ENCODE measurements at regions not wholly inside any gene's neighbourhood (a gene's known extent, or its start where the extent isn't known, plus 50 kb on each side); places are given as distances from the start of the nearest gene placed in this dataset.

- intact Hi-C loops (cut with DNase I), result no loop called here
- Histone ChIP-seq H3K4me3 (no peak overlapping the region), H3K9me3 (peaks cover 9% of the 10 kb centered on the region), H3K27me3 (ENCODE audit: low read depth) (no peaks in the 10 kb centered on the region), H3K27ac (no peak overlapping the region), H3K4me1 (no peaks in the 10 kb centered on the region), H3K36me3 (no peaks in the 10 kb centered on the region)
- DNase-seq (no peak), ATAC-seq (no peak)
- TF ChIP-seq CTCF (IDR thresholded peaks at IDR 0.05), result no peak
These were observed 137.9 kb downstream of the METTL4 start for GRCh38 chr18:2433366-2433765.

GRCh38 chr18:2441544-2441943 lies 129.8 kb downstream of the METTL4 start:
- Histone ChIP-seq H3K27me3 (ENCODE audit: low read depth) (no peaks in the 10 kb centered on the region), H3K4me3 (no peak overlapping the region), H3K4me1 (no peaks in the 10 kb centered on the region), H3K27ac (no peak overlapping the region), H3K36me3 (no peaks in the 10 kb centered on the region), H3K9me3 (no peaks in the 10 kb centered on the region)
- DNase-seq (no peak), ATAC-seq (no peak)
- intact Hi-C loops (cut with DNase I), result no loop called here
- no peak for TF ChIP-seq CTCF (IDR thresholded peaks at IDR 0.05)

- DNase-seq (no peak), ATAC-seq (no peak)
- Histone ChIP-seq H3K27me3 (ENCODE audit: low read depth) (no peaks in the 10 kb centered on the region), H3K4me3 (no peak overlapping the region), H3K9me3 (no peaks in the 10 kb centered on the region), H3K4me1 (no peaks in the 10 kb centered on the region), H3K36me3 (no peaks in the 10 kb centered on the region), H3K27ac (no peak overlapping the region)
- intact Hi-C loops (cut with DNase I), result no loop called here
- no peak for TF ChIP-seq CTCF (IDR thresholded peaks at IDR 0.05)
These were observed 129.3 kb downstream of the METTL4 start for GRCh38 chr18:2442006-2442405.

- H3K27ac ChIP-seq, result no peak overlapping the region
- H3K4me1 ChIP-seq, result no peaks in the 10 kb centered on the region
- H3K36me3 ChIP-seq, result no peaks in the 10 kb centered on the region
- no peak for TF ChIP-seq CTCF (IDR thresholded peaks at IDR 0.05)
- H3K27me3 ChIP-seq (ENCODE audit: low read depth), result no peaks in the 10 kb centered on the region
- H3K4me3 ChIP-seq, result no peak overlapping the region
- no peak for DNase-seq
- ATAC-seq, result no peak
- no peaks in the 10 kb centered on the region for H3K9me3 ChIP-seq
- intact Hi-C loops (cut with DNase I), result no loop called here
These were observed 128.5 kb downstream of the METTL4 start for GRCh38 chr18:2442726-2443275.

GRCh38 chr18:2444201-2444875 lies 127.0 kb downstream of the METTL4 start:
- DNase-seq, result no peak

More at GRCh38 chr18:2444201-2444875, 127.0 kb downstream of the METTL4 start:
- Histone ChIP-seq H3K27ac (no peak overlapping the region), H3K36me3 (no peaks in the 10 kb centered on the region), H3K4me3 (no peak overlapping the region), H3K4me1 (no peaks in the 10 kb centered on the region), H3K27me3 (ENCODE audit: low read depth) (no peaks in the 10 kb centered on the region), H3K9me3 (no peaks in the 10 kb centered on the region)
- no peak for TF ChIP-seq CTCF (IDR thresholded peaks at IDR 0.05)
- no peak for ATAC-seq
- intact Hi-C loops (cut with DNase I), result no loop called here
